ENCODE measurements at regions not wholly inside any gene's neighbourhood (a gene's known extent, or its start where the extent isn't known, plus 50 kb on each side); places are given as distances from the start of the nearest gene placed in this dataset.

- DNase-seq = peak in 1 of 2 donors; percentile 40
These were observed 93.7 kb upstream of the PRICKLE1 start for GRCh38 chr12:42683266-42683665.

- DNase-seq = no peak
These were observed 89.9 kb upstream of the PRICKLE1 start for GRCh38 chr12:42679466-42679865.

- DNase-seq = no peak
These were observed 87.9 kb upstream of the PRICKLE1 start for GRCh38 chr12:42677461-42677860.

- DNase-seq = no peak
These were observed 84.0 kb upstream of the PRICKLE1 start for GRCh38 chr12:42673535-42673934.

GRCh38 chr12:42670719-42671118 lies 81.2 kb upstream of the PRICKLE1 start:
- no peak for DNase-seq

- no peak for DNase-seq
These were observed 80.0 kb upstream of the PRICKLE1 start for GRCh38 chr12:42669553-42669952.

GRCh38 chr12:42666671-42667243 lies 77.2 kb upstream of the PRICKLE1 start:
- no peak for DNase-seq

- DNase-seq = no peak
These were observed 74.1 kb upstream of the PRICKLE1 start for GRCh38 chr12:42663621-42664020.

- DNase-seq = no peak
These were observed 71.7 kb upstream of the PRICKLE1 start for GRCh38 chr12:42660968-42661937.

GRCh38 chr12:42660117-42660516 lies 70.6 kb upstream of the PRICKLE1 start:
- no peak for DNase-seq

GRCh38 chr12:42652048-42652447 lies 62.5 kb upstream of the PRICKLE1 start:
- no peak for DNase-seq

- no peak for DNase-seq
These were observed 58.5 kb upstream of the PRICKLE1 start for GRCh38 chr12:42648061-42648460.

GRCh38 chr12:42643881-42644579 lies 54.5 kb upstream of the PRICKLE1 start:
- no peak for DNase-seq

GRCh38 chr12:42641221-42641885 lies 51.8 kb upstream of the PRICKLE1 start:
- no peak for DNase-seq

GRCh38 chr12:42640391-42640790 lies 50.8 kb upstream of the PRICKLE1 start:
- DNase-seq = no peak

GRCh38 chr12:42639556-42639955 lies 50.0 kb upstream of the PRICKLE1 start:
- DNase-seq = no peak
